Endothelial cell of umbilical vein (primary cell): ENCODE measurements at regions not wholly inside any gene's neighbourhood (a gene's known extent, or its start where the extent isn't known, plus 50 kb on each side); places are given as distances from the start of the nearest gene placed in this dataset.

ENCODE experiments used
- BruUV-seq: library from RNA; stranded (reverse); fragments of 400-500 nt; replicated peaks from 2 replicates; lab custom pipeline; 2021; lab: Mats Ljungman, UMichigan
- CTCF ChIA-PET: fragments of 300-600, 350-600 bp; sonication (Branson Sonifier 250); formaldehyde crosslinking; loops from one replicate; lab custom pipeline; 2021; ENCODE audit warnings: antibody characterized with exemption, inconsistent platforms; lab: Charles Lee
- POLR2A ChIA-PET: fragments of 300-600, 350-600 bp; sonication (Branson Sonifier 250); formaldehyde crosslinking; loops from one replicate; lab custom pipeline; 2021; ENCODE audit warnings: antibody characterized with exemption, inconsistent platforms; lab: Charles Lee
- DNase-seq: peaks from one replicate; pipeline ENCODE4 v3.0.0-alpha.2; 2011; ENCODE audit warnings: low read depth, low spot score
- FAIRE-seq: peaks from 2 replicates; lab custom pipeline; 2011; peaks lifted over from hg19 to GRCh38; lab: Jason Lieb, UNC
- H2AFZ ChIP-seq: 2 replicates; pipeline ENCODE4 v1.6.0; 2012; ENCODE audit warnings: low read depth, low read length, control low read depth, inconsistent platforms
- H3K27ac ChIP-seq: 2 replicates; pipeline ENCODE4 v1.5.1; 2011; ENCODE audit warnings: low read depth, mild to moderate bottlenecking, control low read depth, low read length, moderate library complexity; ENCODE audit not compliant: insufficient read depth
- H3K27me3 ChIP-seq, 2 experiments: 2 replicates each; pipeline versions ENCODE4 v1.6.0 to v1.6.1; 2011; ENCODE audit warnings: low read length in 2 of 2, mixed read lengths in 1 of 2; ENCODE audit not compliant: control insufficient read depth in 2 of 2, insufficient read depth in 2 of 2
- H3K36me3 ChIP-seq, 2 experiments: 2 replicates in 1 of 2; 3 replicates in 1 of 2; pipeline ENCODE4 v1.5.1; 2011; ENCODE audit warnings: low read length in 2 of 2, mild to moderate bottlenecking in 1 of 2, moderate library complexity in 1 of 2; ENCODE audit not compliant: control insufficient read depth in 2 of 2, insufficient read depth in 2 of 2; ENCODE audit errors: extremely low read depth in 1 of 2
- H3K4me1 ChIP-seq: 3 replicates; pipeline ENCODE4 v1.5.1; 2011; ENCODE audit warnings: mild to moderate bottlenecking, low read length; ENCODE audit not compliant: control insufficient read depth, insufficient read depth; ENCODE audit errors: extremely low read depth
- H3K4me2 ChIP-seq: 2 replicates; pipeline ENCODE4 v1.6.1; 2011; ENCODE audit warnings: low read length, control low read depth, mixed read lengths; ENCODE audit not compliant: insufficient read depth
- H3K4me3 ChIP-seq, 3 experiments: fragments of 200-600 bp in 1 of 3; sonication (generic), shearing (Covaris generic) in 1 of 3; replicated peaks in 1 of 3; 2 replicates each; pipeline ENCODE4 v1.5.1; 2011 to 2016; ENCODE audit warnings: control low read depth in 3 of 3, low read length in 3 of 3, mild to moderate bottlenecking in 2 of 3, inconsistent platforms in 1 of 3, low read depth in 1 of 3, moderate library complexity in 1 of 3; ENCODE audit not compliant: insufficient read depth in 1 of 3
- H3K79me2 ChIP-seq: 2 replicates; pipeline ENCODE4 v1.6.0; 2012; ENCODE audit warnings: low read length, inconsistent platforms; ENCODE audit not compliant: control insufficient read depth, insufficient read depth
- H3K9ac ChIP-seq: replicated peaks from 2 replicates; pipeline ENCODE3; 2011; ENCODE audit warnings: low read length, control low read depth; ENCODE audit not compliant: insufficient read depth; ENCODE audit errors: extremely low read depth
- H3K9me1 ChIP-seq: replicated peaks from 3 replicates; pipeline ENCODE4 v1.6.0; 2011; ENCODE audit warnings: mild to moderate bottlenecking, low read length; ENCODE audit not compliant: control insufficient read depth, insufficient read depth; ENCODE audit errors: extremely low read depth
- H3K9me3 ChIP-seq: replicated peaks from 2 replicates; pipeline ENCODE4 v1.5.1; 2012; ENCODE audit warnings: low read length, inconsistent platforms; ENCODE audit not compliant: control insufficient read depth, insufficient read depth
- H4K20me1 ChIP-seq: replicated peaks from 2 replicates; pipeline ENCODE3; 2011; ENCODE audit warnings: mild to moderate bottlenecking, low read length; ENCODE audit not compliant: control insufficient read depth, insufficient read depth; ENCODE audit errors: extremely low read depth
- CTCF ChIP-seq, 2 donors: IDR thresholded peaks; 1 replicate in 1 of 2; 2 replicates in 1 of 2; pipeline ENCODE4 v1.5.1; 2011; ENCODE audit warnings: low read length in 2 of 2, mild to moderate bottlenecking in 2 of 2, moderate library complexity in 2 of 2, control low read depth in 1 of 2, inconsistent platforms in 1 of 2, low read depth in 1 of 2; ENCODE audit not compliant: insufficient read depth in 1 of 2; ENCODE audit errors: extremely low read depth in 1 of 2
- EZH2 ChIP-seq: IDR thresholded peaks from 2 replicates; pipeline ENCODE4 v1.6.1; 2012; ENCODE audit warnings: borderline replicate concordance, low read depth, mild to moderate bottlenecking, moderate library complexity, low read length, inconsistent platforms; ENCODE audit not compliant: severe bottlenecking
- FOS ChIP-seq: IDR thresholded peaks from 2 replicates; pipeline ENCODE4 v1.6.1; 2011; ENCODE audit warnings: mild to moderate bottlenecking, low read length, moderate library complexity, borderline replicate concordance; ENCODE audit not compliant: insufficient read depth
- GATA2 ChIP-seq: IDR thresholded peaks from 2 replicates; pipeline ENCODE4 v1.7.0; 2011; ENCODE audit warnings: low read depth, mild to moderate bottlenecking, moderate library complexity, mixed read lengths, low read length; ENCODE audit not compliant: insufficient read length, insufficient read depth
- JUN ChIP-seq: IDR thresholded peaks from 2 replicates; pipeline ENCODE4 v1.6.1; 2011; ENCODE audit warnings: borderline replicate concordance, low read depth; ENCODE audit not compliant: insufficient read length, insufficient read depth
- MAX ChIP-seq: IDR thresholded peaks from 2 replicates; pipeline ENCODE4 v1.6.1; 2011; ENCODE audit not compliant: insufficient read depth, insufficient read length
- MYC ChIP-seq: IDR thresholded peaks from one replicate; pipeline ENCODE4 v1.6.1; 2011; ENCODE audit warnings: mild to moderate bottlenecking, low read depth, low read length
- POLR2A ChIP-seq: IDR thresholded peaks from 2 replicates; pipeline ENCODE4 v1.6.1; 2012; ENCODE audit warnings: low read depth, mild to moderate bottlenecking, control low read depth, low read length
- POLR2AphosphoS5 ChIP-seq: IDR thresholded peaks from 2 replicates; pipeline ENCODE4 v1.6.1; 2012; ENCODE audit warnings: low read depth, mild to moderate bottlenecking, control low read depth, low read length, moderate library complexity; ENCODE audit not compliant: insufficient read depth
- dilution Hi-C: fragments of 300-500 bp; cut with MboI; formaldehyde crosslinking; loops from one replicate; pipeline ENCODE4 v1.15.0; 2019; ENCODE audit warnings: low sequenced_read_pairs; ENCODE audit not compliant: extremely low pct_ligation_motif_present
- intact Hi-C: fragments of 100-400 bp; cut with micrococcal nuclease; formaldehyde crosslinking; loops from one replicate; pipeline ENCODE4 v1.10.0; 2022

- Histone ChIP-seq H3K4me1 (no peaks in the 10 kb centered on the region), H3K4me3 (no peak overlapping the region), H3K79me2 (no peaks in the 10 kb centered on the region), H3K27me3 (no peaks in the 10 kb centered on the region), H3K9me3 (peaks cover 8% of the 10 kb centered on the region), H4K20me1 (no peaks in the 10 kb centered on the region), H3K27ac (no peak overlapping the region), H3K9me1 (no peaks in the 10 kb centered on the region), H3K4me2 (no peak overlapping the region), H3K9ac (no peak overlapping the region), H2AFZ (no peak overlapping the region), H3K36me3 (no peaks in the 10 kb centered on the region)
- TF ChIP-seq JUN = no peak
- POLR2A ChIA-PET = no interaction called here
- intact Hi-C loops = no loop called here
- DNase-seq (no peak), FAIRE-seq (no peak)
- no TSS peak for BruUV-seq
- CTCF ChIA-PET = no interaction called here
- dilution Hi-C loops = no loop called here
These were observed 398.1 kb downstream of the OCA2 start for GRCh38 chr15:27701014-27701413.

- Histone ChIP-seq H3K27me3 (no peaks in the 10 kb centered on the region), H3K9me3 (peaks cover 10% of the 10 kb centered on the region), H3K4me1 (no peaks in the 10 kb centered on the region), H4K20me1 (no peaks in the 10 kb centered on the region), H2AFZ (no peak overlapping the region), H3K4me2 (no peak overlapping the region), H3K4me3 (no peak overlapping the region), H3K9me1 (no peaks in the 10 kb centered on the region), H3K27ac (no peak overlapping the region), H3K36me3 (no peaks in the 10 kb centered on the region), H3K9ac (no peak overlapping the region), H3K79me2 (no peaks in the 10 kb centered on the region)
- POLR2A ChIA-PET = no interaction called here
- CTCF ChIA-PET = no interaction called here
- DNase-seq (no peak), FAIRE-seq (no peak)
- no peak for TF ChIP-seq FOS
- TF ChIP-seq POLR2A = no peak
- no peak for TF ChIP-seq MAX
- TF ChIP-seq MYC = no peak
- no peak for TF ChIP-seq GATA2
- no peak for TF ChIP-seq EZH2
- no peak for TF ChIP-seq POLR2AphosphoS5
- TF ChIP-seq CTCF (IDR thresholded peaks at IDR 0.05; ENCODE audit: extremely low read depth in 1 of 2, insufficient read depth in 1 of 2, low read depth in 1 of 2, low read length in 2 of 2) = no peak
- no peak for TF ChIP-seq JUN
- intact Hi-C loops = no loop called here
- BruUV-seq = no TSS peak
- dilution Hi-C loops = no loop called here
These were observed 399.4 kb downstream of the OCA2 start for GRCh38 chr15:27699699-27700098.
